ENCODE measurements at regions not wholly inside any gene's neighbourhood (a gene's known extent, or its start where the extent isn't known, plus 50 kb on each side); places are given as distances from the start of the nearest gene placed in this dataset.
A peak's percentile ranks its signal among the peaks of the same experiment; 100 is the strongest.
"Not testable (repeated sequence)": the region's sequence is repeated elsewhere in the genome, so short reads cannot be mapped to it uniquely, and the experiment has no call there.

DNA sequence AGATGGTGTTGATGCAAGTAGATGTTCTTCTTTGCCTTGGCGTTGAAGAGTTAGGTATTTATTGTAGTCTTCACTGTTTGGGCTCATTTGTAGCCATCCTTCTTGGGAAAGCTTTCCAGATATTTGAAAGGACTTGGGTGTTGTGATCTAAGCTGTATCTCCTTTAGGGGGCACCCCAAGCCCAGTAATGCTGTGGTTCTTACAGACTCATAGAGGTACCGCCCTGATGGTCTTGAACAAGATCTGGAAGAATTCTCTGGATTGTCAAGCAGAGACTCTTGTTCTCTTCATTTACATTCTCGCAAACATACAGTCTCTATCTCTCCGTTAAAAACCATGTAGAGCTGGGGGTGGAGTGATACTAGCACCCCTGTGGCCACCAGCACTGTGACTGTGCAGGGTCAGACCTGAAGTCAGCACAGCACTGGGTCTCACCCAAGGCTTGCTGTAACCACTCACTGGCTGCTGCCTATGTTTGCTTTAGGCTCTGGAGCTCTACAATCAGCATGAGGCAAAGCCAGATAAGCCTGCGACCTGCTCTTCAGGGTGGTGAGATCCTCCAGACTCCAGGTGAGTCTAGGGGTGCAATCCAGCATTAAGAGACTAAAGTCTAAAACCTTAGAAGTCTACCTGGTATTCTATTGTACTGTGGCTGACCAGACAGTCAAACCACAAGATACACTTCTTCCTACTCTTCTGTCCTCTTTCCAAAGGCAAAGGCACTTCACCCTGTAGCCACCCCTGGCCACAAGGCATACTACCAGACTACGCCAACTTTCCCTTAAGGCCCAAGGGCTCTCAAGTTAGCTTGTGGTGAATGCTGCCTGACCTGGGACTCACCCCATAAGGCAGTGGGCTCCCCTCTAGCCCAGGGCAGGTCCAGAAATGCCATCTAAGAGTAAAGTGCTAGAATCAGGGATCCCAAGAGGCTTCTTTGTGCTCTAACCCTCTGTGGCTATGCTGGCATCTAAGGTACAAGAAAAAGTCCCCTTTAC is 209.7 kb upstream of the TMEM196 start:
- DNase-seq (ENCODE audit: low read depth) = peak; percentile 78

DNA sequence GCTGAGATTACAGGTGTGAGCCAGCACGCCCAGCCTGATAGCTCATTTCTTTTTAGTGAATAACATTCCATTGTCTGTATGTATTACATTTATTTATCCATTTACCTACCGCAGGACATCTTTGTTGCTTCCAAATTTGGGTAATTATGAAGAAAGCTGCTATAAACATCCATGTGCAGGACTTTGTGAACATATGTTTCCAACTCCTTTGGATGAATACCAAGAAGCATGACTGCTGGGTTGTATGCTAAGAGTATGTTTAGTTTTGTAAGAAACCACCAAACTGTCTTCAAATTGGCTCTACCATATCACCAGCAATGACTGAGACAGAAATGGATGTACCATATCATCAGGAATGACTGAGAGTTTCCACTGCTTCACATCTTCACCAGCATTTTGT is 200.2 kb upstream of the TMEM196 start:
- Histone ChIP-seq H3K27me3 (replicated peaks; ENCODE audit: control insufficient read depth, insufficient read depth, low read length) (no peaks in the 10 kb centered on the region), H3K9me3 (ENCODE audit: control insufficient read depth, low read length) (no peaks in the 10 kb centered on the region), H3K4me3 (ENCODE audit: low read length) (no peak overlapping the region), H3K36me3 (ENCODE audit: control insufficient read depth, insufficient read depth, low read length, severe bottlenecking) (no peaks in the 10 kb centered on the region), H3K4me1 (ENCODE audit: control insufficient read depth, insufficient read depth, low read length) (peaks cover 20% of the 10 kb centered on the region), H3K9ac (ENCODE audit: low read length) (no peak overlapping the region)
- DNase-seq (ENCODE audit: low read depth) = no peak

More for the DNA sequence above, 209.7 kb upstream of the TMEM196 start:
- Histone ChIP-seq H3K4me1 (ENCODE audit: control insufficient read depth, insufficient read depth, low read length) (peaks cover 6% of the 10 kb centered on the region), H3K36me3 (ENCODE audit: control insufficient read depth, insufficient read depth, low read length, severe bottlenecking) (no peaks in the 10 kb centered on the region), H3K9me3 (ENCODE audit: control insufficient read depth, low read length) (peaks cover 3% of the 10 kb centered on the region), H3K4me3 (ENCODE audit: low read length) (no peak overlapping the region), H3K9ac (ENCODE audit: low read length) (peak overlapping the region; percentile 23), H3K27me3 (replicated peaks; ENCODE audit: control insufficient read depth, insufficient read depth, low read length) (no peaks in the 10 kb centered on the region)

- Histone ChIP-seq H3K36me3 (ENCODE audit: control insufficient read depth, insufficient read depth, low read length, severe bottlenecking) (no peaks in the 10 kb centered on the region), H3K4me1 (ENCODE audit: control insufficient read depth, insufficient read depth, low read length) (peaks cover 20% of the 10 kb centered on the region), H3K9ac (ENCODE audit: low read length) (no peak overlapping the region), H3K9me3 (ENCODE audit: control insufficient read depth, low read length) (no peaks in the 10 kb centered on the region), H3K4me3 (ENCODE audit: low read length) (no peak overlapping the region), H3K27me3 (replicated peaks; ENCODE audit: control insufficient read depth, insufficient read depth, low read length) (no peaks in the 10 kb centered on the region)
- DNase-seq (ENCODE audit: low read depth) = no peak
These were observed 199.5 kb upstream of the TMEM196 start for GRCh38 chr7:19972876-19973275.

DNA sequence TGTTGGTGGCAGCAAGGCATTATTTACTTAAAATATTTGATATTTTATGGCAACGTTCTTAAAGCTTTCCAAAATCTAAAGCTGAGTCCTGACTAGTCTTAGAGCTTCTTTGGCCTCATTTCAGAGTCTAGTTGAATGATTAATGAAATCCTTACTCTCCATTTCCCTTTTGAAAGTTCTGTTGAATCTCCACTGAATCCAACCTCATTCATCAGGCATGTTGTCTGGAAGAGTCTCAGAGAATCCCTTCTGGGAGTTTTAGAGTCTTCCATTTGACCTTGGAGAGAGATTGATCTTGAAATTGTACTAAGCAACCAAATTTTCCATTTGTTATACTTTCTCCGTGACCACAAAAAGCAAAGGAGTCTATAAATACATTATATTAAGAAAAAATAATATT is 198.5 kb upstream of the TMEM196 start:
- no peak overlapping the region for H3K9ac ChIP-seq (ENCODE audit: low read length)
- H3K4me3 ChIP-seq (ENCODE audit: low read length) = no peak overlapping the region
- no peaks in the 10 kb centered on the region for H3K27me3 ChIP-seq (replicated peaks; ENCODE audit: control insufficient read depth, insufficient read depth, low read length)
- peaks cover 20% of the 10 kb centered on the region for H3K4me1 ChIP-seq (ENCODE audit: control insufficient read depth, insufficient read depth, low read length)
- no peaks in the 10 kb centered on the region for H3K9me3 ChIP-seq (ENCODE audit: control insufficient read depth, low read length)
- no peaks in the 10 kb centered on the region for H3K36me3 ChIP-seq (ENCODE audit: control insufficient read depth, insufficient read depth, low read length, severe bottlenecking)
- DNase-seq (ENCODE audit: low read depth) = no peak

GRCh38 chr7:19970514-19970913 is 197.1 kb upstream of the TMEM196 start:
- no peak for DNase-seq (ENCODE audit: low read depth)
- Histone ChIP-seq H3K9ac (ENCODE audit: low read length) (peak overlapping the region; percentile 51), H3K4me1 (ENCODE audit: control insufficient read depth, insufficient read depth, low read length) (peaks cover 20% of the 10 kb centered on the region), H3K4me3 (ENCODE audit: low read length) (no peak overlapping the region), H3K36me3 (ENCODE audit: control insufficient read depth, insufficient read depth, low read length, severe bottlenecking) (no peaks in the 10 kb centered on the region), H3K9me3 (ENCODE audit: control insufficient read depth, low read length) (no peaks in the 10 kb centered on the region), H3K27me3 (replicated peaks; ENCODE audit: control insufficient read depth, insufficient read depth, low read length) (no peaks in the 10 kb centered on the region)

DNA sequence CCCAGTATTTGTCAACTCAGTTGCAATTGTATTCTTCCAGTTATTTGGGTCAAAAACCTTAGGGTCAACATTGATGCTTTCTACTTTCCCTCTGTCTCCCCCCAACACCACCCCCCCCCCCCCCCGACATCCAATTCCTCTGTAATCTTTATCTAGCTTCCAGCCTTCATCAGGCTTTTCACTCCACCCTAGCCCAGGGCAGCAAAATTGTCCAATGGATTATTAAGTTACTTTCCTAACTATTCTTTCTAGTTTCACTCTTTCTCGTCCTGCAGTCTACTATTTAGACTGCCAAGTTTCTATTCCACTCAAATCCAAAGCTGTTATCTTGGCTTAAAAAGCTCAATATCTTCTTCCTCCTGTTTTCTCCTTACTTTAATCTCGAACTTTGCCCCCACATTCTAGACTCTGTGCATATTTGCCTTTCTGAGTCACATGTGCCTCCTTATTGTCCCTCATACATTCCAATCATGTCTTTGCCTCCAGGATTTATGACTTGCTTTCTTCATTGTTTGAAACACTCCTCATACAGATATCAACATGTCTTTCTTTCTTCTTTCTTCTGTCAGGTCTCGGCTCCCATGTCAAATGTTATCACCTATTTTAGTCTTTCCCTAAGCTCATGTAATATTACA is 196.6 kb upstream of the TMEM196 start:
- Histone ChIP-seq H3K9me3 (ENCODE audit: control insufficient read depth, low read length) (no peaks in the 10 kb centered on the region), H3K4me3 (ENCODE audit: low read length) (peak overlapping the region; percentile 56), H3K36me3 (ENCODE audit: control insufficient read depth, insufficient read depth, low read length, severe bottlenecking) (no peaks in the 10 kb centered on the region), H3K9ac (ENCODE audit: low read length) (peak overlapping the region; percentile 51), H3K4me1 (ENCODE audit: control insufficient read depth, insufficient read depth, low read length) (peaks cover 20% of the 10 kb centered on the region), H3K27me3 (replicated peaks; ENCODE audit: control insufficient read depth, insufficient read depth, low read length) (no peaks in the 10 kb centered on the region)
- DNase-seq (ENCODE audit: low read depth) = peak; percentile 7

GRCh38 chr7:19964246-19964645 is 190.8 kb upstream of the TMEM196 start:
- no peaks in the 10 kb centered on the region for H3K27me3 ChIP-seq (replicated peaks; ENCODE audit: control insufficient read depth, insufficient read depth, low read length)
- H3K9me3 ChIP-seq (ENCODE audit: control insufficient read depth, low read length) = no peaks in the 10 kb centered on the region
- H3K36me3 ChIP-seq (ENCODE audit: control insufficient read depth, insufficient read depth, low read length, severe bottlenecking) = no peaks in the 10 kb centered on the region
- H3K4me3 ChIP-seq (ENCODE audit: low read length) = peak overlapping the region; percentile 59
- peaks cover 21% of the 10 kb centered on the region for H3K4me1 ChIP-seq (ENCODE audit: control insufficient read depth, insufficient read depth, low read length)
- peak overlapping the region; percentile 76 for H3K9ac ChIP-seq (ENCODE audit: low read length)
- no peak for DNase-seq (ENCODE audit: low read depth)

GRCh38 chr7:19963695-19964094 is 190.3 kb upstream of the TMEM196 start:
- Histone ChIP-seq H3K36me3 (ENCODE audit: control insufficient read depth, insufficient read depth, low read length, severe bottlenecking) (no peaks in the 10 kb centered on the region), H3K4me1 (ENCODE audit: control insufficient read depth, insufficient read depth, low read length) (peaks cover 24% of the 10 kb centered on the region), H3K9ac (ENCODE audit: low read length) (peak overlapping the region; percentile 76), H3K4me3 (ENCODE audit: low read length) (peak overlapping the region; percentile 59), H3K9me3 (ENCODE audit: control insufficient read depth, low read length) (no peaks in the 10 kb centered on the region), H3K27me3 (replicated peaks; ENCODE audit: control insufficient read depth, insufficient read depth, low read length) (no peaks in the 10 kb centered on the region)
- no peak for DNase-seq (ENCODE audit: low read depth)

DNA sequence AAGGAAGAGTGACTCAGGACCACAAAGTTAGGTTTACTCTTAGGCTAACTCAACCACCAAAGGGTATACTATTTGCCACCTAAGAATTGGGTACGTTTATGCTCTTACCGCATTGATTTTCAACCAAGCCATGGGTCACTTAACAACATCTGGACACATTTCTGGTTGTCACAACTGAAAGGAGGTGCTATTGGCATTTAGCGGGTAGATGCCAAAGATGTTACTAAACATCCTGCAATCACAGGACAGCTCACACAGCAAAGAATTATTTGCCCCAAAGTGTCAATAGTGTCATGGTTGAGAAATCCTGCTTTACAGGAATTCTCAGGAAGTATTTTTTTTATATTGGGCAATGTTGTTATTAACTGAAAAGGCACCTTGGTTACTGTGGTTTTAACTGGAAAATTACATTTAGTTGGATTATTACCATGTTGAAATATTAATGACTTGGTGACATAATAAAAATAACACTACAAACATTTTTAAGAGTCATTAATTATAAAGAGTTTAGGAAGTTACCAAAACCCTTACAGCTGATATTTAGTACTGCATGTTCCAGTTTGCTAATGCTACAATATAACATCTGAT is 185.0 kb upstream of the TMEM196 start:
- H3K4me3 ChIP-seq (ENCODE audit: low read length) = no peak overlapping the region
- H3K9me3 ChIP-seq (ENCODE audit: control insufficient read depth, low read length) = peaks cover 12% of the 10 kb centered on the region
- H3K36me3 ChIP-seq (ENCODE audit: control insufficient read depth, insufficient read depth, low read length, severe bottlenecking) = no peaks in the 10 kb centered on the region
- H3K9ac ChIP-seq (ENCODE audit: low read length) = peak overlapping the region; percentile 65
- DNase-seq (ENCODE audit: low read depth) = no peak
- H3K27me3 ChIP-seq (replicated peaks; ENCODE audit: control insufficient read depth, insufficient read depth, low read length) = no peaks in the 10 kb centered on the region
- peaks cover 20% of the 10 kb centered on the region for H3K4me1 ChIP-seq (ENCODE audit: control insufficient read depth, insufficient read depth, low read length)

DNA sequence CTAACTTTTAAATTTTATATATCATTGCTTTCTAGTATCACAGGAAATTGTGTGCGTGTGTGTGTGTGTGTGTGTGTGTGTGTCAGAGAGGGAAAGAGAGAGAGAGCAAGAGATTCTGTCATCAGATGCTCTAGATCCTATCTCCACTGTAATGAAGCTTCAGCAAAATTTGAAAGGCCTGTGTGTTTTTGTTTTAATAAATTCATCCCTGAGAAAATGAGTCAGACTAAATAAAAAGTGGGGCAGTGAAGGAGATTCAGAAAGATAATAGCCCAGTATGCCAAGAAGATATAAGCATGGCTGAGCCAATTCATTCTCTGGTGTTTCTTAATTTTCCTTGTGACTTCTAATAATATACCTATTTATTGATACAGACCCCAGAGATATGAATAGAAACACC is 184.2 kb upstream of the TMEM196 start:
- Histone ChIP-seq H3K9me3 (ENCODE audit: control insufficient read depth, low read length) (peaks cover 12% of the 10 kb centered on the region), H3K4me1 (ENCODE audit: control insufficient read depth, insufficient read depth, low read length) (peaks cover 14% of the 10 kb centered on the region), H3K36me3 (ENCODE audit: control insufficient read depth, insufficient read depth, low read length, severe bottlenecking) (no peaks in the 10 kb centered on the region), H3K4me3 (ENCODE audit: low read length) (no peak overlapping the region), H3K27me3 (replicated peaks; ENCODE audit: control insufficient read depth, insufficient read depth, low read length) (no peaks in the 10 kb centered on the region), H3K9ac (ENCODE audit: low read length) (peak overlapping the region; percentile 65)
- DNase-seq (ENCODE audit: low read depth) = no peak

DNA sequence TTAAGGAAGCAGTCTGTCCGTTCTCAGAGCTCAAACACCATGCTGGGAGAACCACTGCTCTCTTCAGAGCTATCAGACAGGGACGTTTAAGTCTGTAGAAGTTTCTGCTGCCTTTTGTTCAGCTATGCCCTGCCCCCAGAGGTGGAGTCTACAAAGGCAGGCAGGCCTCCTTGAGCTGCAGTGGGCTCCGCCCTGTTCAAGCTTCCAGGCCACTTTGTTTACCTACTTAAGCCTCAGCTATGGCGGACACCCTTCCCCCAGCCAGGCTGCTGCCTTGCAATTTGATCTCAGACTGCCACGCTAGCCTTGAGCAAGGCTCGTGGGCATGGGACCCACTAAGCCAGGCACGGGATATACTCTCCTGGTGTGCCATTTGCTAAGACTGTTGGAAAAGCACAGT is 180.7 kb upstream of the TMEM196 start:
- not testable (repeated sequence) for DNase-seq (ENCODE audit: low read depth)

More for the DNA sequence above, 180.7 kb upstream of the TMEM196 start:
- not testable (repeated sequence) for H3K4me3 ChIP-seq (ENCODE audit: low read length); H3K36me3 ChIP-seq (ENCODE audit: control insufficient read depth, insufficient read depth, low read length, severe bottlenecking); H3K27me3 ChIP-seq (replicated peaks; ENCODE audit: control insufficient read depth, insufficient read depth, low read length); H3K9ac ChIP-seq (ENCODE audit: low read length)
- peaks cover 16% of the 10 kb centered on the region for H3K9me3 ChIP-seq (ENCODE audit: control insufficient read depth, low read length)
- peaks cover 14% of the 10 kb centered on the region for H3K4me1 ChIP-seq (ENCODE audit: control insufficient read depth, insufficient read depth, low read length)

All from adipocyte (in vitro differentiated cells).